Prostate gland (tissue), 2 donors: ENCODE measurements at regions not wholly inside any gene's neighbourhood (a gene's known extent, or its start where the extent isn't known, plus 50 kb on each side); places are given as distances from the start of the nearest gene placed in this dataset.
"Not testable (repeated sequence)": the region's sequence is repeated elsewhere in the genome, so short reads cannot be mapped to it uniquely, and the experiment has no call there.

Source experiments
- CTCF ChIP-seq, 4 experiments: fragments of 200-600 bp in 2 of 4; fragments of 450-650 bp in 2 of 4; sonication (generic) in 2 of 4; IDR thresholded peaks; 1 replicate in 3 of 4; 2 replicates in 1 of 4; pipeline ENCODE4 v1.5.1; 2016 to 2019; ENCODE audit warnings: antibody characterized with exemption in 4 of 4, mild to moderate bottlenecking in 2 of 4, moderate library complexity in 2 of 4
- POLR2A ChIP-seq: fragments of 450-650 bp; IDR thresholded peaks from one replicate; pipeline ENCODE4 v1.6.1; 2016; ENCODE audit warnings: antibody characterized with exemption, mild to moderate bottlenecking

- not testable (repeated sequence) for TF ChIP-seq POLR2A; CTCF (IDR thresholded peaks at IDR 0.05)
Measured at GRCh38 chr13:37172226-37172625, 66.8 kb upstream of the CSNK1A1L start.
